Caco-2 (cell line): ENCODE measurements at regions not wholly inside any gene's neighbourhood (a gene's known extent, or its start where the extent isn't known, plus 50 kb on each side); places are given as distances from the start of the nearest gene placed in this dataset.

Experiments
- BruUV-seq: library from RNA; stranded (reverse); fragments of 400-500 nt; replicated peaks from 2 replicates; lab custom pipeline; 2021; lab: Mats Ljungman, UMichigan
- CTCF ChIA-PET: fragments of 300-600 bp; sonication (Branson Sonifier 250); formaldehyde crosslinking; loops from one replicate; lab custom pipeline; 2022; ENCODE audit warnings: antibody characterized with exemption; lab: Charles Lee
- POLR2A ChIA-PET: fragments of 300-600 bp; sonication (Branson Sonifier 250); formaldehyde crosslinking; loops from one replicate; lab custom pipeline; 2022; ENCODE audit warnings: antibody characterized with exemption; lab: Charles Lee
- DNase-seq, 2 experiments: peaks; one replicate each; pipeline versions ENCODE4 v3.0.0 to v3.0.0-alpha.2; 2020 to 2022
- H3K27me3 ChIP-seq: replicated peaks from 2 replicates; pipeline ENCODE4 v1.6.0; 2011; ENCODE audit warnings: low read length; ENCODE audit not compliant: control insufficient read depth, insufficient read depth
- H3K36me3 ChIP-seq: 2 replicates; pipeline ENCODE4 v1.5.1; 2011; ENCODE audit warnings: low read length; ENCODE audit not compliant: control insufficient read depth, insufficient read depth
- H3K4me1 ChIP-seq: fragments of 250-450 bp; sonication (Bioruptor Pico); 2 replicates; pipeline ENCODE4 v1.5.1; 2020; ENCODE audit warnings: mild to moderate bottlenecking
- H3K4me3 ChIP-seq: 2 replicates; pipeline ENCODE4 v1.5.1; 2011; ENCODE audit warnings: low read depth, mild to moderate bottlenecking, control low read depth, low read length
- H3K9me3 ChIP-seq: fragments of 250-450 bp; sonication (Bioruptor Pico); 2 replicates; pipeline ENCODE4 v1.5.1; 2020; ENCODE audit warnings: mild to moderate bottlenecking, moderate library complexity
- H3K27ac Mint-ChIP-seq: one replicate; pipeline ENCODE4 v1.8.0; 2022; ENCODE audit warnings: mixed read lengths; ENCODE audit not compliant: unreplicated experiment
- H3K27me3 Mint-ChIP-seq: one replicate; pipeline ENCODE4 v1.8.0; 2022; ENCODE audit warnings: mixed read lengths; ENCODE audit not compliant: insufficient read depth, unreplicated experiment
- H3K36me3 Mint-ChIP-seq: one replicate; pipeline ENCODE4 v1.8.0; 2022; ENCODE audit warnings: mild to moderate bottlenecking, mixed read lengths; ENCODE audit not compliant: insufficient read depth, unreplicated experiment
- H3K4me1 Mint-ChIP-seq: one replicate; pipeline ENCODE4 v1.8.0; 2022; ENCODE audit warnings: low read depth, mixed read lengths; ENCODE audit not compliant: unreplicated experiment
- H3K4me3 Mint-ChIP-seq: one replicate; pipeline ENCODE4 v1.8.0; 2022; ENCODE audit warnings: mild to moderate bottlenecking, moderate library complexity, mixed read lengths; ENCODE audit not compliant: unreplicated experiment
- H3K9me3 Mint-ChIP-seq: one replicate; pipeline ENCODE4 v1.8.0; 2022; ENCODE audit warnings: mixed read lengths; ENCODE audit not compliant: unreplicated experiment
- intact Hi-C: fragments of 100-400 bp; cut with micrococcal nuclease; formaldehyde crosslinking; loops from one replicate; pipeline ENCODE4 v1.10.0; 2022; ENCODE audit not compliant: unreplicated experiment
- TF ChIP-seq, protein P1 (sequence below), 2 experiments: fragments of 200-600 bp in 1 of 2; IDR thresholded peaks; 1 replicate in 1 of 2; 2 replicates in 1 of 2; pipeline versions ENCODE4 v1.5.1 to v1.8.0; 2011 to 2022; ENCODE audit warnings: antibody characterized with exemption in 1 of 2, control low read depth in 1 of 2, inconsistent platforms in 1 of 2, low read depth in 1 of 2, low read length in 1 of 2, mild to moderate bottlenecking in 1 of 2, moderate library complexity in 1 of 2; ENCODE audit not compliant: insufficient read depth in 1 of 2, severe bottlenecking in 1 of 2, unreplicated experiment in 1 of 2

DNA sequence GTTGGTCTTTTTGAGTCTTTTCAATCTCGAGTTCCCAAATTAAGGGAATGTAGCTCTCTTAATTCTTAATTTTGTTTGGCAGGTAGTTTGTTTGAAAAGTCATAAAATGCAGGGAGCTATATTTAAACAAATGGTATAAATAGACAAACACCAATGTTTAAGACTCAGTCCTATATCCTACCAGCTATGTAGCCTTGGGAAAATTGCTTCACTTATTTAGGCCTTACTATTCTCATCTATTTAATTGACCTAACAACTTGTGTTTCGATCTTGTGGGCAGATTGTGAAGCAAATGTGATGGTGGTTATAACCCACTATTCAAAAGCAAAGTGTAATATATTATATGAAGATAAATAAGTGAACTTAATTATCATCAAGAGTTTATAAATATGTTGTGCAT, 167.3 kb upstream of the KCTD3 start:
- POLR2A ChIA-PET = no interaction called here
- DNase-seq = no peak
- no peaks in the 10 kb centered on the region for H3K36me3 Mint-ChIP-seq
- H3K4me1 ChIP-seq = no peaks in the 10 kb centered on the region
- no peaks in the 10 kb centered on the region for H3K4me1 Mint-ChIP-seq
- H3K9me3 ChIP-seq = no peaks in the 10 kb centered on the region
- TF ChIP-seq, protein P1, sequence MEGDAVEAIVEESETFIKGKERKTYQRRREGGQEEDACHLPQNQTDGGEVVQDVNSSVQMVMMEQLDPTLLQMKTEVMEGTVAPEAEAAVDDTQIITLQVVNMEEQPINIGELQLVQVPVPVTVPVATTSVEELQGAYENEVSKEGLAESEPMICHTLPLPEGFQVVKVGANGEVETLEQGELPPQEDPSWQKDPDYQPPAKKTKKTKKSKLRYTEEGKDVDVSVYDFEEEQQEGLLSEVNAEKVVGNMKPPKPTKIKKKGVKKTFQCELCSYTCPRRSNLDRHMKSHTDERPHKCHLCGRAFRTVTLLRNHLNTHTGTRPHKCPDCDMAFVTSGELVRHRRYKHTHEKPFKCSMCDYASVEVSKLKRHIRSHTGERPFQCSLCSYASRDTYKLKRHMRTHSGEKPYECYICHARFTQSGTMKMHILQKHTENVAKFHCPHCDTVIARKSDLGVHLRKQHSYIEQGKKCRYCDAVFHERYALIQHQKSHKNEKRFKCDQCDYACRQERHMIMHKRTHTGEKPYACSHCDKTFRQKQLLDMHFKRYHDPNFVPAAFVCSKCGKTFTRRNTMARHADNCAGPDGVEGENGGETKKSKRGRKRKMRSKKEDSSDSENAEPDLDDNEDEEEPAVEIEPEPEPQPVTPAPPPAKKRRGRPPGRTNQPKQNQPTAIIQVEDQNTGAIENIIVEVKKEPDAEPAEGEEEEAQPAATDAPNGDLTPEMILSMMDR (IDR thresholded peaks at IDR 0.05; ENCODE audit: insufficient read depth in 1 of 2, low read depth in 1 of 2, low read length in 1 of 2, severe bottlenecking in 1 of 2, unreplicated experiment in 1 of 2) = no peak
- H3K27ac Mint-ChIP-seq = no peak overlapping the region
- CTCF ChIA-PET = no interaction called here
- intact Hi-C loops = no loop called here
- no peaks in the 10 kb centered on the region for H3K36me3 ChIP-seq
- H3K4me3 Mint-ChIP-seq = no peak overlapping the region
- no peaks in the 10 kb centered on the region for H3K27me3 ChIP-seq
- BruUV-seq = no TSS peak
- H3K9me3 Mint-ChIP-seq = no peaks in the 10 kb centered on the region
- H3K4me3 ChIP-seq = no peak overlapping the region
- no peaks in the 10 kb centered on the region for H3K27me3 Mint-ChIP-seq

DNA sequence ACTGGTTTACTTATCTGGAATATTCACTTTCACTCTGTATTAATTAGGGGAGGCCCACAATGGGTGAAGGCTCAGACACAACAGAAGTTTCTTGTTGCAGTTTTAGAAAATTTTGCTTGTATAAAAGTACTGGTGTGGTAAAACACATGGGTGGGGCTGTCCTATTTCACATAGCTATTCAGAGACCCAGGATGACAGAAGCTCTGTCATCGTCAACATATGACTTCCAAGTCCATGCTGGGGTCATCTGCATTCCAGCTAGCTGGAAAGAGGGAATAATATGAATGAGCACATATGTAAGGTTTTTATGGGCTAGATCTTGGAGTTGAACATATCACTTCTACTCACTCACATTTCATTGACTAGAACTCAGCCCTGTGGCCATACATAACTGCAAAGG, 166.4 kb upstream of the KCTD3 start:
- H3K36me3 ChIP-seq = no peaks in the 10 kb centered on the region
- CTCF ChIA-PET = no interaction called here
- H3K36me3 Mint-ChIP-seq = no peaks in the 10 kb centered on the region
- H3K27me3 ChIP-seq = no peaks in the 10 kb centered on the region
- H3K4me1 Mint-ChIP-seq = no peaks in the 10 kb centered on the region
- no TSS peak for BruUV-seq
- H3K9me3 Mint-ChIP-seq = no peaks in the 10 kb centered on the region
- peaks cover 4% of the 10 kb centered on the region for H3K27me3 Mint-ChIP-seq
- no peaks in the 10 kb centered on the region for H3K4me1 ChIP-seq
- no peak overlapping the region for H3K4me3 ChIP-seq
- TF ChIP-seq, protein P1 (IDR thresholded peaks at IDR 0.05; ENCODE audit: insufficient read depth in 1 of 2, low read depth in 1 of 2, low read length in 1 of 2, severe bottlenecking in 1 of 2, unreplicated experiment in 1 of 2) = no peak
- no peaks in the 10 kb centered on the region for H3K9me3 ChIP-seq
- no peak overlapping the region for H3K4me3 Mint-ChIP-seq
- POLR2A ChIA-PET = no interaction called here
- DNase-seq = no peak
- intact Hi-C loops = no loop called here
- H3K27ac Mint-ChIP-seq = no peak overlapping the region

DNA sequence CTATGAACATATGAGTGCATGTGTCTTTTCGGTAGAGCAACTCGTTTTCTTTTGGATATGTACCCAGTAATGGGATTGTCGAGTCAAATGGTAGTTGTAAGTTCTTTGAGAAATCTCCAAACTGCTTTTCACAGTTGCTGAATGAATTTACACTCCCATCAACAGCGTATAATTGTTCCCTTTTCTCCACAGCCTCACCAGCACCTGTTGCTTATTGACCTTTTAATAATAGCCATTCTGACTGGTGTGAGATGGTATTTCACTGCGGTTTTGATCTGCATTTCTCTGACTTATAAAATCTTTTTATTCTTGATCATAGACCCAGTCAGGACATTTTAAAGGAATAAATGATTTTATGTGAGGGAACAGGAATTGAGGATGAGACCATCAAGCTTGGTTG, 165.0 kb upstream of the KCTD3 start:
- Histone ChIP-seq H3K4me3 (no peak overlapping the region), H3K36me3 (no peaks in the 10 kb centered on the region), H3K9me3 (no peaks in the 10 kb centered on the region), H3K27me3 (no peaks in the 10 kb centered on the region), H3K4me1 (no peaks in the 10 kb centered on the region)
- Mint-ChIP-seq H3K4me3 (no peak overlapping the region), H3K27me3 (peaks cover 5% of the 10 kb centered on the region), H3K36me3 (no peaks in the 10 kb centered on the region), H3K4me1 (no peaks in the 10 kb centered on the region), H3K27ac (no peak overlapping the region), H3K9me3 (no peaks in the 10 kb centered on the region)
- DNase-seq = no peak
- ChIA-PET POLR2A (no interaction called here), CTCF (no interaction called here)
- BruUV-seq = no TSS peak
- intact Hi-C loops = no loop called here
- TF ChIP-seq, protein P1 (IDR thresholded peaks at IDR 0.05; ENCODE audit: insufficient read depth in 1 of 2, low read depth in 1 of 2, low read length in 1 of 2, severe bottlenecking in 1 of 2, unreplicated experiment in 1 of 2) = no peak
